Thymus (tissue), 11 donors: ENCODE measurements at regions not wholly inside any gene's neighbourhood (a gene's known extent, or its start where the extent isn't known, plus 50 kb on each side); places are given as distances from the start of the nearest gene placed in this dataset.

ENCODE experiments used
- DNase-seq, 9 donors: peaks; one replicate each; pipeline ENCODE4 v3.0.0-alpha.2; 2013; ENCODE audit warnings: low spot score in 9 of 9, low read depth in 6 of 9, missing footprints in 1 of 9
- H3K27ac ChIP-seq, 2 donors: one replicate each; pipeline ENCODE4 v1.5.1; 2013; ENCODE audit warnings: control low read depth in 1 of 2, low read depth in 1 of 2, low read length in 1 of 2, mild to moderate bottlenecking in 1 of 2, moderate library complexity in 1 of 2
- H3K27me3 ChIP-seq, 2 donors: one replicate each; pipeline ENCODE4 v1.5.1; 2013; ENCODE audit warnings: low read length in 1 of 2; ENCODE audit not compliant: control insufficient read depth in 2 of 2, insufficient read depth in 1 of 2
- H3K36me3 ChIP-seq, 2 donors: one replicate each; pipeline ENCODE4 v1.5.1; 2013; ENCODE audit warnings: low read length in 1 of 2, mild to moderate bottlenecking in 1 of 2, moderate library complexity in 1 of 2; ENCODE audit not compliant: control insufficient read depth in 2 of 2, insufficient read depth in 2 of 2
- H3K4me1 ChIP-seq, 2 donors: one replicate each; pipeline ENCODE4 v1.5.1; 2013; ENCODE audit warnings: low read length in 2 of 2; ENCODE audit not compliant: control insufficient read depth in 2 of 2, insufficient read depth in 2 of 2
- H3K4me3 ChIP-seq, 2 donors: one replicate each; pipeline ENCODE4 v1.5.1; 2013; ENCODE audit warnings: low read length in 2 of 2, control low read depth in 1 of 2, mild to moderate bottlenecking in 1 of 2
- H3K9me3 ChIP-seq, 2 donors: one replicate each; pipeline ENCODE4 v1.5.1; 2013; ENCODE audit warnings: low read length in 1 of 2, mild to moderate bottlenecking in 1 of 2; ENCODE audit not compliant: control insufficient read depth in 2 of 2, insufficient read depth in 1 of 2
- WGBS: extraction: QIAGEN DNeasy Blood & Tissue Kit; methylation state at CpG from one replicate; pipeline ENCODE4 v1.1.7; 2013; 5-methylcytosine and 5-hydroxymethylcytosine counted together
- donor health status: healthy.

DNA sequence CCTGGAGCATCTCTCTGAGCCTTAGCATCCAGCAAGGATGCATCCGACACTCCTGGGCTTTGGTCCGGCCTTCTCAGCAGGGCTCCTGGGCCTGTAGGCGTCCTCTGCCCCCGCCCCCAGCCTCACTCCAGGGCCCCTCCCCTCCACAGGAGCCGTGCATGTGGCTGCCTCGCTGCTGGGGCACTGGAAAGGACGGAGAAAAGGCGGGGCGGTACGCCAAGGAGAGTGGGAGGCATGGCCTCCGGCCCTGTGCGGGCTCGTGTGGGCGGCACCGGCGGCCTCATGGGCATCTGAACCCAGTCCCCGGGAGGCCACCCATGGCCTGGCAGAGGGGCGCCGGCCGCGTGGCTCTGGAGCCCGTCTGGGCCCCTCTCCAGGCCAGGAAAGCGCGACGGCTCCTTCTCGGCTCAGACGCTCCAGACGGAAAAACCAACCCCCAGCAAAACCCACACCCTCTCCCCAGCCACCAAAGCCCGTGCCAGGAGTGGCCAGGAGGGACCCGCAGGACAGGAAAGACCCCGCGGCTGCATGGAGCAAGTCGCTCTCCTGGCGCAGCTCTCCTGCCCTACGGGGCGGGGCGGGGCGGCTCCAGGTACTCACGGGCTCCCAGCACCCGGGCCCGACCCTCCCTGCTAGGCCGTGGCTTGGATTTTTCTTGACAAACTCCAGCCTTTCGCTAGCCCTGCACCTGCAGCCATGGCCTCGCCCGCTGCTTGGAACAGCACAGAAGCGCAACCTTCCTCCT is 419.9 kb downstream of the QKI start:
- 87% methylated on average over 46 of the region's 46 CpGs for WGBS
- peaks cover 0 to 3% of the 10 kb centered on the region in 2 donors for H3K4me1 ChIP-seq
- no peak overlapping the region for H3K27ac ChIP-seq
- no peaks in the 10 kb centered on the region for H3K36me3 ChIP-seq
- DNase-seq, result no peak
- H3K9me3 ChIP-seq, result peaks cover 0 to 4% of the 10 kb centered on the region in 2 donors
- H3K4me3 ChIP-seq, result no peak overlapping the region
- peaks cover 0 to 4% of the 10 kb centered on the region in 2 donors for H3K27me3 ChIP-seq

DNA sequence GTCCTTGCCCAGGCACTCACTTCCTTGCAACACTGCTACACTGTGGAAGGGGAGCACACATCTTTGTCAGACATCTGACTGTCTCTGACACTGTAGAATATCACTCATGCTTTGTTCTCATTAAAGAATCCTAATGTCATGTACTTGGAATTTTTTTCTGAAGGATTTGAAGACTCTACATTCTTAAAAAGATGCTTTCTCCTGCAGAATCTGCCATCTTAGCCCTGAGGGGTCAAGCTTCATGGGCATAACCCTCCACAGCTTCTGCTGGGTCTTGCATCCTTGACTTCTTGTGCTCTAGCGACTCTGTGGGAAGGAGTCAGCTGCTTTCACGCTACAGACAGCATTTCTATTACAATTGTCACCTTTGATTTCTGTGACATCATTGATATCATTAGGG is 417.2 kb downstream of the QKI start:
- Histone ChIP-seq H3K27ac (no peak overlapping the region), H3K4me3 (no peak overlapping the region), H3K9me3 (no peaks in the 10 kb centered on the region), H3K4me1 (no peaks in the 10 kb centered on the region), H3K27me3 (no peaks in the 10 kb centered on the region), H3K36me3 (no peaks in the 10 kb centered on the region)
- WGBS, result 95% methylated on average over 2 of the region's 2 CpGs
- no peak for DNase-seq

DNA sequence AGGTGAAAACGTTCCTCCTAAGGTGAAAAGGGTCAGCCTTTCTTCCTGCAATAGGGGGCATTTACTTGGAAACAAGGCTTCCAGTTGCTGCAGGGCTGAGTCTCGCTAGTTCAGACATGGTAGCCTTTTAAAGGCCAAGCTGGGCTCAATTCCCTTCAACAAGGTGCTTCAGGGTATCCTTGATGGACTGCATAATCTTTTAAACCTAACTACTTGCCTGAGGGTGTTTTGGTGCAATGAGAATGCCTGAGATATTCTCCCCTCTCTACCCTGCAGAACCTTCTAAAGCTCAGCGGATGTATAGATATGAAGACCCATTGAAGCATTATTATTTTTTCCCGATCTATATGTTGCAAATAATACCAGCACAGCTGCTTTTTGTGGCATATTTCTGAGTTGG is 416.1 kb downstream of the QKI start:
- no peaks in the 10 kb centered on the region for H3K27me3 ChIP-seq
- H3K36me3 ChIP-seq, result no peaks in the 10 kb centered on the region
- no peak for DNase-seq
- H3K27ac ChIP-seq, result no peak overlapping the region
- peaks cover 0 to 1% of the 10 kb centered on the region in 2 donors for H3K9me3 ChIP-seq
- no peak overlapping the region for H3K4me3 ChIP-seq
- H3K4me1 ChIP-seq, result no peaks in the 10 kb centered on the region
- 80% methylated on average over 4 of the region's 4 CpGs for WGBS

DNA sequence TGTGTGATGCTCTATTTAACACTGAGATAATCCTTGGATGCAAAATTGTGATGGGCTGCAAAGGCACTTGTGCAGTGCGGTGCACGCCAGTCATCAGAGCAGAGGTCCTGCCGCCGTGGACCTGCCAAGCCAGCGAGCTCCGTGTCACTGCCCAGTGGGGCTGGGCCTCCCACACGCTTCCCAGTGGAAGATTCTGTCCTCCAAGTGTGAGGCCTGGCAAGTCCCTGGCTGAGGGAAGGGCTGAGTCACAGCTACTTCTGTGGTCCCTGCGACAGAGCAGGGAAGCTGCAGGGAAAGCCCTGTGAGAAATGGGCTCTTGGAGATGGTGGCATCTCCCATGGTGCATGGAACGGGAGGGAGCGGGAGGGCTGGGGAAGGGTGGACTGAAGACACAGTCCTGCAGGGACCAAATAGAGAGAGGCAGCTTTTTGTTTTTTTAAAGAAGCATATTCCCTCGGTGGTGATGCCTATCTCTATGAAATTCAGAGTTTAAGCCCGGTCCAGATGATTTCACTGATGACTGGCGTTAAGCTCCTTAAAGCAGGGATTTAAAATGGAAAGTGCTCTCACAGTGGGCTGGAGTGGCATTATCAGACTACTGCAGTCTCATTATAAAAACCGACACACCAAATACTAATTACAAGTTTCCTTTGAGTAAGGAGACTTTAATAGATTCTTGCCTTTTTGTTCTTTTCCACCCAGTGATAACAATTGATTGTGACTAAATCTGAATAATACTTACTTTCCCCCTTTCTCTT is 413.7 kb downstream of the QKI start:
- H3K4me3 ChIP-seq, result no peak overlapping the region
- no peaks in the 10 kb centered on the region for H3K27me3 ChIP-seq
- H3K4me1 ChIP-seq, result no peaks in the 10 kb centered on the region
- 92% methylated on average over 14 of the region's 14 CpGs for WGBS
- no peak for DNase-seq
- no peak overlapping the region for H3K27ac ChIP-seq
- H3K36me3 ChIP-seq, result no peaks in the 10 kb centered on the region
- peaks cover 0 to 1% of the 10 kb centered on the region in 2 donors for H3K9me3 ChIP-seq

DNA sequence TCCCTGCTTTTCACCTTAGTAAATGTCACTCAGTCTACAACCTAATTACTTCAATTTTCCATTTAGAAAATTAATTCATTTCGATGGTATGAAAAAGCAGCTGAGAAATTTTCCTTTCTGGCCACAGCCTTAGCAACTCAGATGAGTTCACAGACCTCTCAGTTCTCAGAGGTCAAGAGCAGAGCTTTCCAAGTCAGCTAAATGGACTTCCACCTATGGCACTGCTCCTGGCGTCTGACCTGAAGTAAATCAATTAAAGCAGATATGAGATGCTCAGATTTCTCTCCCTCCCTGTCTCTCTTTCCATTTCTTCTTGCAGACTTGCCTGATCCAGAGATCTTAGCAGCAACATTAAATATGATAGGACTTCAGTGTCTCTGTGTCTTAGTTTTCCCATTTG is 412.6 kb downstream of the QKI start:
- H3K4me1 ChIP-seq, result no peaks in the 10 kb centered on the region
- DNase-seq, result no peak
- WGBS, result 79% methylated on average over 2 of the region's 2 CpGs

DNA sequence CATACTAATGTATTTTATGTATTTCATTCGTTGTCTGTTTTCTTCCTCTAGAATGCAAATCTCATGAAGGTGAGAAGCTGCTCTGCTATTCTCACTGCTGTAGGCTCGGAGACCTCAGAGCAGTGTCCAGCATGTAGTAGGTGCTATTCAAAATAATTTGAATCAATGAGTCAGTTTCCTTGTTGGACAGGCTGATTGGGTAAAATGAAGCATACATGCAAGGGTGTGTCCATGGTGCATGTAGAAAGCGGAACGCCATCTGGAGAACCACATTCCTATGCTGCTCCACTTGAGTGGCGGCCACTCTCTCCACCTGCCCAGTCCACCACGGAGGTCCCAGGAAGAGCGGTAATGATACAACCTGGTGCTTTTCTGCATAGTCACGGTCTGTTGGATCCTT is 412.1 kb downstream of the QKI start:
- no peaks in the 10 kb centered on the region for H3K27me3 ChIP-seq
- no peaks in the 10 kb centered on the region for H3K36me3 ChIP-seq
- H3K4me1 ChIP-seq, result no peaks in the 10 kb centered on the region
- H3K9me3 ChIP-seq, result peaks cover 0 to 1% of the 10 kb centered on the region in 2 donors
- H3K4me3 ChIP-seq, result no peak overlapping the region
- no peak overlapping the region for H3K27ac ChIP-seq
- no peak for DNase-seq
- 89% methylated on average over 8 of the region's 8 CpGs for WGBS

More for the DNA sequence above, 412.6 kb downstream of the QKI start:
- no peaks in the 10 kb centered on the region for H3K27me3 ChIP-seq
- no peaks in the 10 kb centered on the region for H3K36me3 ChIP-seq
- H3K4me3 ChIP-seq, result no peak overlapping the region
- peaks cover 0 to 1% of the 10 kb centered on the region in 2 donors for H3K9me3 ChIP-seq
- no peak overlapping the region for H3K27ac ChIP-seq

DNA sequence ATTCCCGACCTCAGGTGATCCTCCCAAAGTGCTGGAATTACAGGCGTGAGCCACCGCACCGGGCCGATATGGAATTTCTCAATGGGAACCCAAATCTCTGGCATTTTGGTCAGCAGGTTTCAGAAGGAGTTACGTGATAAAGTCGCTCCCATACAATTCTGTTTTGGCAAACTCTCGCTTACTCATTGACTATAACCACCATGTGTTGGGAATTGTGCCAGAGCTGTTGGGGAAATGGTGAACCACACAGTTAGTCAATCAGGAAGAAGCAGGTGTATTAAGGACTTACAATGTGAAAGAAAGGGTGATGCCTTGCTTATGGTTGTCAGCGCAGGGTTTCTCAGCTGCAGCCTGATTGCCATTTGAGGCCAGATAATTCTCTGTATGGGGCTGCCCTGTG is 410.5 kb downstream of the QKI start:
- Histone ChIP-seq H3K36me3 (no peaks in the 10 kb centered on the region), H3K27ac (no peak overlapping the region), H3K4me3 (no peak overlapping the region), H3K27me3 (no peaks in the 10 kb centered on the region), H3K9me3 (peaks cover 0 to 1% of the 10 kb centered on the region in 2 donors), H3K4me1 (no peaks in the 10 kb centered on the region)
- 61% methylated on average over 9 of the region's 9 CpGs for WGBS
- no peak for DNase-seq

DNA sequence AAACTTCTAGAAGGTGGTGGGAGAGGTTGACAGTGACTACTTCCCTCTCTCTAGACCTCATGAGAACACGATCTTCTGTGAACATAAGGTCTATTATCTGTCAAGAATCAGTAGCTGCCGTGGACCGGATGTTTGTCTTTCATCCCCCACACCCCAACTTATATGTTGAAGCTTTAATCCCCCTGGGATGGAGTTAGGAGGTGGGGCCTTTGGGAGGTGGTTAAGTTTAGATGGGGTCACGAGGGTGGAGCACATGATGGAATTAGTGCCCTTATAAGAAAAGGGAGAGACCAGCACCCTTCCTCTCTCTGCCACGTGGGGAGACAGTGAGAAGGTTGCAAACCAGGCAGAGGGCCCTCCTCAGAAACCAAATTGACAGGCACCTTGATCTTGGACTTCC is 409.1 kb downstream of the QKI start:
- H3K27ac ChIP-seq, result no peak overlapping the region
- H3K9me3 ChIP-seq, result peaks cover 0 to 1% of the 10 kb centered on the region in 2 donors
- no peak overlapping the region for H3K4me3 ChIP-seq
- no peaks in the 10 kb centered on the region for H3K4me1 ChIP-seq
- H3K27me3 ChIP-seq, result no peaks in the 10 kb centered on the region
- H3K36me3 ChIP-seq, result no peaks in the 10 kb centered on the region
- DNase-seq, result no peak
- WGBS, result 79% methylated on average over 5 of the region's 5 CpGs

DNA sequence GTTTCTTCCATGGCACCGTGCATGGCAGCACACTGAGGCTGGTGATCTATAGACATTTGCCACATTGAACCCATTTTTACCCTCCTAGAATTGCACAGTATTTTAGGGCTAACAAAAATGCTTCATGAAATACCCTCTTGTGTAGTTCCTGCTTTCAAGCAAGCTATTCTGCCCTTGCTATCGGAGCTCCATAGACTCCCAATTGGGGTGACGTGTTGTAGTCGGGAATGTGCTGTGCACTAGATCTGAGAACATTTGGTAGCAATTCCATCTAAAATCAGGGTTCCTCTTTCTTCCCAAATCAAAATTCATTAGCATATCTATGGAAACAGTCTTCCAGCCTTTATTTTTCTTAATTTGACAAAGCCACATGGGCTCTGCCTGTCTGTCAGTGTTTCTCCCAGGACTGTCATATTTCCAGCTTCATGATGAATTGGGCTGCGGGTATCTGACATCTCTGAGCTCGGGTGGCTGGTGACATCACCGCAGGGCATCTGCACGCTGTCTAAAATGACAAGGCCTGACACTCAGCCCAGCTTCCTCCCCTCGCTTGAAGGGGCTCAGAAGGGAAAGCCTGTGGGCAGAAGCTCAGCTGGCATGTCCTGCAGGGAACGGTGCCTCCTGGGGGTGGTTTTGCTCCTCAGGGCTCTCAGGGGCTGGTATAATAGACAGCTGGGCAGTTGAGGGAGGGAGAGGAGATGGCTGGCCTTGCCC is 406.4 kb downstream of the QKI start:
- Histone ChIP-seq H3K27ac (no peak overlapping the region), H3K36me3 (no peaks in the 10 kb centered on the region), H3K9me3 (no peaks in the 10 kb centered on the region), H3K4me3 (no peak overlapping the region), H3K27me3 (no peaks in the 10 kb centered on the region), H3K4me1 (no peaks in the 10 kb centered on the region)
- DNase-seq, result no peak
- 89% methylated on average over 10 of the region's 10 CpGs for WGBS
